ENCODE measurements at regions not wholly inside any gene's neighbourhood (a gene's known extent, or its start where the extent isn't known, plus 50 kb on each side); places are given as distances from the start of the nearest gene placed in this dataset.
A peak's percentile ranks its signal among the peaks of the same experiment; 100 is the strongest.

- WGBS, 2 donors, result 87 to 91% methylated on average over 3 of the region's 3 CpGs
- peaks cover 0 to 5% (median 0%) of the 10 kb centered on the region in 7 donors for H3K27me3 ChIP-seq
- no peaks in the 10 kb centered on the region for H3K4me1 ChIP-seq
- no peaks in the 10 kb centered on the region for H3K36me3 ChIP-seq
- ATAC-seq, result no peak
- H3K9me3 ChIP-seq, result peaks cover 0 to 5% (median 0%) of the 10 kb centered on the region in 11 donors
- TF ChIP-seq, protein P1, sequence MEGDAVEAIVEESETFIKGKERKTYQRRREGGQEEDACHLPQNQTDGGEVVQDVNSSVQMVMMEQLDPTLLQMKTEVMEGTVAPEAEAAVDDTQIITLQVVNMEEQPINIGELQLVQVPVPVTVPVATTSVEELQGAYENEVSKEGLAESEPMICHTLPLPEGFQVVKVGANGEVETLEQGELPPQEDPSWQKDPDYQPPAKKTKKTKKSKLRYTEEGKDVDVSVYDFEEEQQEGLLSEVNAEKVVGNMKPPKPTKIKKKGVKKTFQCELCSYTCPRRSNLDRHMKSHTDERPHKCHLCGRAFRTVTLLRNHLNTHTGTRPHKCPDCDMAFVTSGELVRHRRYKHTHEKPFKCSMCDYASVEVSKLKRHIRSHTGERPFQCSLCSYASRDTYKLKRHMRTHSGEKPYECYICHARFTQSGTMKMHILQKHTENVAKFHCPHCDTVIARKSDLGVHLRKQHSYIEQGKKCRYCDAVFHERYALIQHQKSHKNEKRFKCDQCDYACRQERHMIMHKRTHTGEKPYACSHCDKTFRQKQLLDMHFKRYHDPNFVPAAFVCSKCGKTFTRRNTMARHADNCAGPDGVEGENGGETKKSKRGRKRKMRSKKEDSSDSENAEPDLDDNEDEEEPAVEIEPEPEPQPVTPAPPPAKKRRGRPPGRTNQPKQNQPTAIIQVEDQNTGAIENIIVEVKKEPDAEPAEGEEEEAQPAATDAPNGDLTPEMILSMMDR (IDR thresholded peaks at IDR 0.05), result no peak
- no peak for DNase-seq
- intact Hi-C loops (cut with DNase I), result loop anchor here in 1 of 10 donors (10.0 kb wide), 1 partner anchor 1041 kb away; no protein-coding TSS in a partner anchor
- no peak overlapping the region for H3K27ac ChIP-seq
- H3K4me3 ChIP-seq, result no peak overlapping the region
Observed at GRCh38 chr4:17335371-17335770, 176.5 kb downstream of the QDPR start.

- no peaks in the 10 kb centered on the region for H3K9me3 ChIP-seq
- no peaks in the 10 kb centered on the region for H3K36me3 ChIP-seq
- ATAC-seq (no peak), DNase-seq (no peak)
- intact Hi-C loops (cut with DNase I), result loop anchor here in 1 of 10 donors (10.0 kb wide), 1 partner anchor 1038 kb away; no protein-coding TSS in a partner anchor
- peaks cover 0 to 5% (median 0%) of the 10 kb centered on the region in 7 donors for H3K27me3 ChIP-seq
- 60 to 72% methylated on average over 5 of the region's 5 CpGs for WGBS, 2 donors
- no peak overlapping the region for H3K4me3 ChIP-seq
- TF ChIP-seq, protein P1 (IDR thresholded peaks at IDR 0.05), result peak in 2 of 9 donors; percentile 4 to 7
- H3K4me1 ChIP-seq, result peaks cover 0 to 5% (median 0%) of the 10 kb centered on the region in 9 donors
- H3K27ac ChIP-seq, result no peak overlapping the region
Observed at GRCh38 chr4:17332478-17332877, 179.4 kb downstream of the QDPR start.

GRCh38 chr4:17329046-17329445 is 182.8 kb downstream of the QDPR start:
- no peaks in the 10 kb centered on the region for H3K9me3 ChIP-seq
- WGBS, 2 donors, result 86 to 89% methylated on average over 1 of the region's 1 CpG
- intact Hi-C loops (cut with DNase I), result loop anchor here (10.0 kb wide), 8 partner anchors 154 to 1034 kb away; no protein-coding TSS in a partner anchor
- H3K36me3 ChIP-seq, result no peaks in the 10 kb centered on the region
- peaks cover 0 to 8% (median 4%) of the 10 kb centered on the region in 9 donors for H3K4me1 ChIP-seq
- no peak overlapping the region for H3K27ac ChIP-seq
- DNase-seq (no peak), ATAC-seq (no peak)
- H3K27me3 ChIP-seq, result no peaks in the 10 kb centered on the region
- H3K4me3 ChIP-seq, result no peak overlapping the region
- TF ChIP-seq, protein P1 (IDR thresholded peaks at IDR 0.05), result no peak

GRCh38 chr4:17328141-17328815 is 183.6 kb downstream of the QDPR start:
- peaks cover 0 to 16% (median 9%) of the 10 kb centered on the region in 9 donors for H3K4me1 ChIP-seq
- no peaks in the 10 kb centered on the region for H3K9me3 ChIP-seq
- H3K27me3 ChIP-seq, result no peaks in the 10 kb centered on the region
- H3K4me3 ChIP-seq, result no peak overlapping the region
- intact Hi-C loops (cut with DNase I), result loop anchor here (10.0 kb wide), 8 partner anchors 153 to 1033 kb away; no protein-coding TSS in a partner anchor
- ATAC-seq (no peak), DNase-seq (no peak)
- H3K36me3 ChIP-seq, result no peaks in the 10 kb centered on the region
- TF ChIP-seq, protein P1 (IDR thresholded peaks at IDR 0.05), result no peak
- no peak overlapping the region for H3K27ac ChIP-seq
- WGBS, 2 donors, result 56 to 77% methylated on average over 5 of the region's 5 CpGs

All from heart right ventricle (tissue), 16 donors.